ENCODE measurements at regions not wholly inside any gene's neighbourhood (a gene's known extent, or its start where the extent isn't known, plus 50 kb on each side); places are given as distances from the start of the nearest gene placed in this dataset.

- Mint-ChIP-seq H3K4me3 (ENCODE audit: unreplicated experiment) (no peak overlapping the region), H3K27me3 (ENCODE audit: low read depth) (peaks cover 6% of the 10 kb centered on the region), H3K4me1 (ENCODE audit: low read depth) (no peaks in the 10 kb centered on the region), H3K36me3 (ENCODE audit: low read depth) (peaks cover 2% of the 10 kb centered on the region), H3K27ac (ENCODE audit: unreplicated experiment) (no peak overlapping the region), H3K9me3 (ENCODE audit: low read depth) (peaks cover 4% of the 10 kb centered on the region)
- TF ChIP-seq CTCF (IDR thresholded peaks at IDR 0.05) = no peak
- DNase-seq (ENCODE audit: low spot score) = no peak
Observed at GRCh38 chr5:66255714-66256113, 111.6 kb downstream of the SREK1 start.

- DNase-seq (ENCODE audit: low spot score) = no peak
- Mint-ChIP-seq H3K4me1 (ENCODE audit: low read depth) (no peaks in the 10 kb centered on the region), H3K9me3 (ENCODE audit: low read depth) (no peaks in the 10 kb centered on the region), H3K36me3 (ENCODE audit: low read depth) (no peaks in the 10 kb centered on the region), H3K4me3 (ENCODE audit: unreplicated experiment) (no peak overlapping the region), H3K27ac (ENCODE audit: unreplicated experiment) (no peak overlapping the region), H3K27me3 (ENCODE audit: low read depth) (peaks cover 56% of the 10 kb centered on the region)
- TF ChIP-seq CTCF (IDR thresholded peaks at IDR 0.05) = no peak
Observed at GRCh38 chr5:66273121-66273520, 129.0 kb downstream of the SREK1 start.

- Mint-ChIP-seq H3K9me3 (ENCODE audit: low read depth) (no peaks in the 10 kb centered on the region), H3K4me1 (ENCODE audit: low read depth) (no peaks in the 10 kb centered on the region), H3K27me3 (ENCODE audit: low read depth) (peaks cover 38% of the 10 kb centered on the region), H3K4me3 (ENCODE audit: unreplicated experiment) (no peak overlapping the region), H3K27ac (ENCODE audit: unreplicated experiment) (no peak overlapping the region), H3K36me3 (ENCODE audit: low read depth) (no peaks in the 10 kb centered on the region)
- no peak for DNase-seq (ENCODE audit: low spot score)
- no peak for TF ChIP-seq CTCF (IDR thresholded peaks at IDR 0.05)
Observed at GRCh38 chr5:66276986-66277385, 132.9 kb downstream of the SREK1 start.

- DNase-seq (ENCODE audit: low spot score) = no peak
- no peak for TF ChIP-seq CTCF (IDR thresholded peaks at IDR 0.05)
- Mint-ChIP-seq H3K4me3 (ENCODE audit: unreplicated experiment) (no peak overlapping the region), H3K27ac (ENCODE audit: unreplicated experiment) (no peak overlapping the region), H3K9me3 (ENCODE audit: low read depth) (no peaks in the 10 kb centered on the region), H3K4me1 (ENCODE audit: low read depth) (no peaks in the 10 kb centered on the region), H3K36me3 (ENCODE audit: low read depth) (no peaks in the 10 kb centered on the region), H3K27me3 (ENCODE audit: low read depth) (peaks cover 38% of the 10 kb centered on the region)
Observed at GRCh38 chr5:66277981-66278380, 133.9 kb downstream of the SREK1 start.

- no peaks in the 10 kb centered on the region for H3K4me1 Mint-ChIP-seq (ENCODE audit: low read depth)
- no peak for DNase-seq (ENCODE audit: low spot score)
- H3K27me3 Mint-ChIP-seq (ENCODE audit: low read depth) = peaks cover 19% of the 10 kb centered on the region
- H3K27ac Mint-ChIP-seq (ENCODE audit: unreplicated experiment) = no peak overlapping the region
- no peak for TF ChIP-seq CTCF (IDR thresholded peaks at IDR 0.05)
- no peaks in the 10 kb centered on the region for H3K9me3 Mint-ChIP-seq (ENCODE audit: low read depth)
- no peak overlapping the region for H3K4me3 Mint-ChIP-seq (ENCODE audit: unreplicated experiment)
- H3K36me3 Mint-ChIP-seq (ENCODE audit: low read depth) = no peaks in the 10 kb centered on the region
Observed at GRCh38 chr5:66281294-66281693, 137.2 kb downstream of the SREK1 start.
